Middle frontal gyrus (tissue), 1 donor: ENCODE measurements at regions not wholly inside any gene's neighbourhood (a gene's known extent, or its start where the extent isn't known, plus 50 kb on each side); places are given as distances from the start of the nearest gene placed in this dataset.
"Not testable (repeated sequence)": the region's sequence is repeated elsewhere in the genome, so short reads cannot be mapped to it uniquely, and the experiment has no call there.

Experiments
- DNase-seq: peaks from one replicate; pipeline ENCODE4 v3.0.0-alpha.2; 2015; ENCODE audit warnings: low spot score; ENCODE audit errors: extremely low spot score

DNA sequence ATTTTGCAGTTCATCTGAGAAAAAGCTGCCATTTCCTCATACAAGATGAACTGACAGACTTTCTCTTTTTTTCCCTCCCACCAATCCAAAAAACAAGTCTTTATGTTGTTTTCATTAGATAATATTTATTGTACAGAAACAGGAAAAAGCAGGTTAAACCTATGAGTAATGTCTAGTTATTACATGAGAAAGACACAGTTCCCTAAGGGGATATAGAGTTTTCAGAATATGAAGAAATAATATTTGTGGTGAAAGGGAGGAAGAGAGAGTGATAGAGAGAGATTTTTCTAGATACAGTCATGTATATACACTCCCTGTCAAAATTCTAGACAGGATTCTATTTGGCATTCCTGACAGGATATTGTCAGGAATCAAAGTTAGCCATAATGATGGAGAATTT, 392.4 kb downstream of the BMP2 start:
- no peak for DNase-seq

DNA sequence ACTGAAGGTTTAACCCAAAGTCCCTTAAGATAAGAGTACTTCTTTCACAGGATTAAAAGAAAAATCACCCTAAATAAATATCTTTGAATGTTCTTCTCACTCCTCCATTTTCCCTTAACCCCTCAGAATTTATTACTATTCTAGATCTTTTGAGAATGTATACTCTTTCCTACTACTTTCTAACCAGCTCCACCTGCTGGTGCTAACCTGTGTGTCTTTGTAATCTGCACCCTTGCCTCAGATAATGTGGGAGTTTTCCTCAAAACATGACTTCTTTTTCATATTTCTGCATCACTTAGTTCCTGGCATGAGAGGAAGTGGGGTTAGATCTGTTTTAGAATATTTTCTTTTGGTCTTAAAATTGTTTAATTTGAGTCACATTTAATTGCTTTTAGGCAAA, 394.2 kb downstream of the BMP2 start:
- DNase-seq = no peak

DNA sequence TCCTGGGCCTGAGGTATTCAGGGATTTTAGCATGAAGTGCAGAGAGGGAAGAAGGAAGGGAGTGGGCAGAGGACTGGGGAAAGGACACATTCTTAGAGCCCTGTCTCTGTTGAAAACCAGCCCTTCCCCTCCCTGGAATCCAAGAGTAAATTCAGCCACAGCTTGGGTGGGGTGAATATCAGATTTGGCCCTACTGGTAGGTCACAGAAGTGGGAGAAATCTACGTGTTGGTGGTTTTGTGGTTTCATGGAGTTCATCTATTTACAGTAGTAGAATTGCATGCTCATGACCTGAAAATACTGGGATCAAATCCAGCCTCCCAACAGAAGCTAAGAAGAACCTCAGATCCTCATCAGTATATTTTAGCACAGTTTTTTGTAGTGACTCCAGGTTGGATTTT, 404.4 kb downstream of the BMP2 start:
- no peak for DNase-seq

DNA sequence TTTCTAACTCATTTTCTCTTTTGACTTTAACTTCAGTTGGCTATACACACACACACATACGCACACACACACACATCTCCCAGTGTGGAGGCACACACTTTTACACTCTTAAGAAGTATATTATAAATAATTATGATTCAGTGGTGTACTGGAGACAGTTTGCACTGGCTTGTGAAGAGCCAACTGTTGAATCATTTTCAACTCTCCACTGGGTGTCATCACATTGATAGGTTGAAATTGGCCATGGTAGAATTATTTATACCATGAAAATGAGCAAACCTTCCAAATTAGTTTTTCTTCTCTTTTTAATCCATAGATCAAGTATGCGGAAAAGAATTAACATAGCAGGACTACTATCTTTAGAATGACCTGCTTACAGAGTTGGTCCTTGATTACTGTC, 407.1 kb downstream of the BMP2 start:
- DNase-seq = no peak

DNA sequence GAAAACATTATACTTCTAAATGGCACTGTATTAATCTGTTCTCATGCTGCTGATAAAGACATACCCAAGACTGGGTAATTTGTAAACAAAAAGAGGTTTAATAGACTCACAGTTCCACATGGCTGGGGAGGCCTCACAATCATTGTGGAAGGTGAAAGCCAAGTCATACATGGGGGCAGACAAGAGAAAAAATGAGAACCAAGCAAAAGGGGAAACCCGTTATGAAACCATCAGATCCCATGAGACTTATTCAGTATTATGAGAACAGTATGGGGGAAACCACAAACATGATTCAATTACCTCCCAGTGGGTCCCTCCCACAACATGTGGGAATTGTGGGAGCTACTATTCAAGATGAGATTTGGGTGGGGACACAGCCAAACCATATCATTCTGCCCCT, 408.3 kb downstream of the BMP2 start:
- DNase-seq = not testable (repeated sequence)

DNA sequence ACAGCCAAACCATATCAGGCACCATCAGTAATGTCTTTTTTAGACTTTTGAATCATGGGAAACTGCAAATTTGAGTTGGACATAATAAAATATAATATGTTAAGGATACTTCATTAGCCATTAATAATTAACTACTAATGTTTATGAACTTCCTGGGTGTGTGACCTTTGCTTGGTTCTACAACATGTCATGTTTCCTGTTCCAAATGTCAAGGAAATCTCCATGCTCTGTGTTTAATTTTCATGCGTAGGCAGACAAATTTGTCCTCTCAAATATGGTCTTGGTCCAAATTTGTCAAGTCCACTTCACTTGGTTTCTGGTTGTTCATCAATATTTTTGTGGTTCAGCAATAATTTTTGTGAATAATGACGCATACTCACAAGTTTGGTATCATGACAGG, 410.5 kb downstream of the BMP2 start:
- DNase-seq = no peak

DNA sequence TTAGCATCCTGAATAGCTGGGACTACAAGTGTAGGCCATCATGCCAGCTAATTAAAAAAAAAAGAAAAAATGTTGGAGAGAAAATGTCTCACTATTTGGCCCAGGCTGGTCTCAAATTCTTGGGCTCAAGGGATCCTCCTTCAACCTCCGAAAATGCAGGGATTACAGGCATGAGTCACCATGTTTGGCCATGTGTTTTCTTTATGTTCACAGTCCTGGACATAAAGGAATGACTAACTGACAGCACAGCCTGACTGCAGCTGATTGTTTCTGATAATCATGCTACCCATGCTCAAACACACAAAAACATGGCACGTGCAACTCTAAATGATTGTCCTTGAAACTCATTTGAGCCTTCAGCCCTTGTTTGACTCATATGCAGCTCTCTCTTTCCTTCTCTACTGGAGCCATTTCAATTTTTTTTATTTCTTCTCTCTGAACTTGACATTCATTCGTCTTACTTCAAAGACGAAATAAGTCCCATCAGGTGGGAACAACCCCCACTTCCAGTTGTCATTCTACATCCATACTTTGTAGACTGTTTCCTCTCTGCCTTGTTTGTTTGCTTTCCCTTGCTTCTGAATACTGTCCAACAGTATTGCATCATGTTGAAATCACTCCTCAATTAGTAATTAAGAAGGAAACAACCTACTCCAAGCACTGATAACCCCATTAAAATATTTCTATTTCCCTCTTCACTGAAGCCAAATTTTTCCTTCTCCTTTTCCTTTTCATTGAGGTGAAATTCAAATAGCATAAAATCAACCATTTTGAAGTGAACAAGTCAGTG, 413.0 kb downstream of the BMP2 start:
- no peak for DNase-seq

DNA sequence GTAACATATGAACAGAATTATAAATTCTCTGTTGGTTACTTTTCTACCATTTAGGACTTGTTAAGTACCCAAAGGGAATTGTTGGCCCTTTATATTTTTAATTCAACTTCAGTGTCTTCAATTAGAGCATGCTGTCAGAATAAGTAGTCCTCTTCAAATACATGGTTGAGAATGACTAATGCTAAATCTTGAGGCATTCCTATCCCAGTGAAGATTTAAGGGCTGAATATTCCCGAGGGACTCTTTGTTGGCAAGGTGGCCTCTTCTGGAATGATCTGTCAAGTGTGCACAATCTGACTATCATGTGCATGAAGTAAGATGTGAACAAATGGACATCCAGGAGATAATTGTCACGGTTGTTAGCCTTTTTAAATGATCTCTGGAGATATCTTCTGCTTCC, 421.7 kb downstream of the BMP2 start:
- no peak for DNase-seq

DNA sequence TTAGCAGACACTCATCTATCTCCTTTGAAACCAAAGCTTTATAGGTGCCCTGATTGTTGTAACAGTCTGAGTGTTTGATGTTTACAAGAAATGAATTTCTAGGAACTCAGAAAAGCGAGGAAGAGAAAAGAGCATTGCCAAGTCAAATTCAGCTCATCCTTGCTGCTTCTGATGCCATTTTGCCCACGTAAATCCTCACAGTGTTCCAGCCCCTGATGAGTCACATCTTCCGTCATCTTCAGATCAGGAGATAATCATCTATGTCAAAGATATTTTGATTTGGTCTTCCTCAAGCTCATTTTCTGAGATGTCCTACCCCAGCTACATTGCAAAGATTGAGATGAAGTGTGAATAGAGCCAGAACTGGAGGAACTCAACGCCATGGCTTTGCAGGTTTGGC, 426.2 kb downstream of the BMP2 start:
- no peak for DNase-seq

DNA sequence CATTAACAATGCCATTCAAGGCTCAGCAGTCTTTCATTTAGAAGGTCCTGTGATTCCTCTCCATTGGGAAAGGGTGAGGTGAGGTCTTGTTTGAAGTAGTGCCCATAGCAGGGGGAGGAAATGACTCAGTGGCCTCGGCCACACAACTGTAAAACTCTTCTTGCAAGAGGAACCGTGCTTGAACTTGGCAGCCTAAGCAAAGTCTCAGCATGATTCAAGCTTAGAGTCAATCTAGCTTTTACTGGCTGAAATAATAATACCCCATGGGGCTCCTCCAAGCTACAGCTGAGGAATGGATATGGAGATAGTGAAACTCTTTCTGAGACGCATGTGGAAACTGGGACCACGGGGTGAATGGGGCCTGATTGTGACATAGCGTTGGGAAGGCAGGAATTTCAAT, 428.2 kb downstream of the BMP2 start:
- DNase-seq = no peak

DNA sequence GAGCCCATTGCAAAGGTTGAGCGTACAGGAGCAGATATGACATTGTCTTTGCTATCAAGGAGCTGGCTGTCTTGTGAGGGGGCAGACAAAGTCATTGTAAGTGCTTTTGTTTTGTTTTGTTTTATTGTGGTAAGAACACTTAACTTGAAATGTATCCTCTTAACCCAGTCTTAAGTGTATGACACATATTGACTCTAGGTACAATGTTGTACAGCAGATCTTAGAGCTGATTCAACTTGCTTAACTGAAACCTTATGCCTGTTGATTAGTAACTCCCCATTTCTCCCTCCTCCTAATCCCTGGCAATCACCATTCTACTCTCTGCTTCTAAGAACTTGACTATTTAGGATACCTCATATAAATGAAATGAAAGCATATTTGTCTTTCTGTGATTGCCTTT, 429.0 kb downstream of the BMP2 start:
- DNase-seq = no peak

DNA sequence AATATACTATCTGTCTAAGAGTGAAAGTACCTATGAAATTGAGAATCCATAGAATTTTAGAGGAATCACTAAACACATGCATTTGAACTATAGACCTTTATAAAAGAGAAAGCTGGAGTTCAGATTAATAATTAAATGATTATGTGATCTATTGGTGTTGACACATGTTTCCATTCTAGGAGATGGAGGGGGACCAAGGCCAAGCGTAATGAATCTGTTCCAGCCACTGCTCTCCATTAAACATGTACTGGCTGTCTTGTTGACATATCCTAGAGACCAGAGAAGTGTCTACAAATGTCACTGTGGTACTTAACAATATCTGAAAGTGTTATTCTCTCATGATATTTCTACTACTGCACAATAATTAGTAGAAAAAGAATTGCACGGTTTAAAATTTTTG, 432.4 kb downstream of the BMP2 start:
- no peak for DNase-seq

DNA sequence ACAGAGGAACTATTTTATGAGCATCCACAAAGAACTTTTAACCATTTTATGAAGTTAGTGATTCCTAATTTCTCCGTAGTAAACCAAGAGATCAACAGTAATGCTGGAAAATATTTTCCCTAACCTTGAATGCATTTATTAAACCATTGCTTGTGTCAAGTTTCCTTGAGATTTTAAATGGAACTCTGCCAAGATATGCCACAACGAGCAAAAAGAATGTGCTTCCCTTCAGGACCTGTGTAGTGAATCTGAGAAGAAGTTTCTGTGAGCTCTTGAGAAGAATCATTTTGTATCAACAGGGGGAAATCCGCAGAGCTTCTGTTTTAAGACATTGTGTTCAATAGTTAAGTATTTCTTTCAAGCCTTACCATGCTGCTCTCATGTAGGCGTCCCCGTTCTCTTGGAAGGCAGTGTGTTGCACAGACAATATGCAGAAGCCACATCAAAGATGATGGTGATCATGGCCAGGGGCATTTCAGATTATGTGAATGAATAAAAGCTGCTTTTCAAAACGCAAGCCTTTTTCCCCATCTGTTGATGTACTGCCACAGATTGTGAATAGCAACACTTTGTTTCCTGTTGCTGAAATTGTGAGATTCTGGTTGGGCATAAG, 439.8 kb downstream of the BMP2 start:
- no peak for DNase-seq

DNA sequence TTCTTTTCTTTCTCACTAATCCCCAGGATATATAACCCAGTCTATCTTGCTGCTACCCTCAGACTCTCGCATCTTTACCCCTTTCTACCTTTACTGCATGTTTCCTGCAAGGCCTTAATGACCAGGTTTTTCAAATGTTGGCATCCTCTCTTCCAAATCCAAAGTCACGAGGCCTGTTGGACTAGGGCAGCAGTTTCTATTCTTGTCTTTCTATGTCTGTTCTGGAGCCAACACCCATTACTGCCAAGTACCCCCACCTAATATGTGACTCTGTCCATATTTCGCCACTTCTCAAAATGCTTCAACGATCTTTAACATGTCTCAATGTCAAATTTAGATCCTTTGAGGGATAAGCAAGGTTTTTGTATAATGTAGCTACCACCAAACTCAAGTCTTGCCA, 443.4 kb downstream of the BMP2 start:
- no peak for DNase-seq

DNA sequence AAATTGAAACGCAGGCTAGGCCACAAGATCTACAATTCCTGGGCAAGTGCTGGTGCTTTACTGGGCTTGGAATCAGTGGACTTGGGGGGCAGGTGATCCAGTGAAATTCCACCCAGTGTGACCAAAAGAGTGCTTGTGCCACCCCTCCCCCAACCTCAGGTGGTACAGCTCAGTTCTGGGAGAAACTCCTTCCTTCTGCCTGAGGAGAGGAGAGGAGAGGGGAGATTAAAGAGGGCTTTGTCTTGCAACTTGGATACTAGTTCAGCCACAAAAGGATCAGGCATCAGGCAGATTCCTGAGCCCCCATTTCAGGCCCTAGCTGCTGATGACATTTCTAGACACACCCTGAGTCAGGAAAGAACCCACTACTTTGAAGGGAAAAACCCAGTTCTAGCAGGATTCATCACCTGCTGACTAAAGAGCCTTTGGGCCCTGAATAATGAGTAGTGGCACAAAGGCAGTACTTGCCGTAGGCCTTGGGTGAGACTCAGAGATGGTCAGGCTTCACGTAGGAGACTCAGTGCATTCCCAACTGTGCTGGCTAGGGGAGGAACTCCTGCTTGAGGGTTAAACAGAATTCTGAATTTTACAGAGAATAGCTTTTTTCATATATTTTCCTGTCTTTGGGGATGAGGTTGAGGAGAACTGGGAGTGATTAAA, 446.7 kb downstream of the BMP2 start:
- DNase-seq = no peak

DNA sequence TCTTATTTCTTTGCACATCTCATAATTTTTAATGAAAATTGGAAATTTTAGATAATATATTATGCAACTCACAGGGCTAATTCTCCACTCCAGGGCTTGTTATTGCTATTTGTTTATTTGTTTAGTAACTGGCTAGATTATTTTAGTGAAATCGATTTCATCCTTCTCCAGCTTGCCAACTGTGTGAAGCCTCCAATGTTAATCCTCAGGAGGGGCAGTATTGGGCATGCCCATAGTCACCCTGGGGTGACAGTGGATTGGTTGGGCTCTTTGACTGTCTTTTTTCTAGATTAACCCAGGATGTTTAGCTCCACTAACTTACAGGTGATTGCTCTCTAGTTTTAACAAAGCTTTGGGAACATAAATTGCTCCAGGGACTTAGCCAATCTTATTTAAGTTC, 450.1 kb downstream of the BMP2 start:
- no peak for DNase-seq

DNA sequence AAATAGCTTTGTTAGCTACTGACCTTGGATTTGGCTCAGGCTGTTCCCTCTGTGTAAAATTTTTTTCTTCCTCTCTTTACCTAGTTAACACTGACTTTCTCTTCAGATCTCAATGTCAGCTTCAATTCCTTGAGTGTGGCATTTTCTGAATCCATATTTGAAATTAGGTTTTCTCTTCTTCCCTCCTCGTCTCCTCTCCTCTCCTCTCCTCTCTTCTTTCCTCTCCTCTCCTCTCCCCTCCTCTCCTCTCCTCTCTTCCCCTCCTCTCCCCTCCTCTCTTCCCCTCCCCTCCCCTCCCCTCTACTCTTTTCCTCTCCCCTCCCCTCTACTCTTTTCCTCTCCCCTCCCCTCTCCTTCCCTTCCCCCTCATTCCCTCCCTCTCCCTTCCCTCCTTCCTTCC, 453.3 kb downstream of the BMP2 start:
- DNase-seq = no peak

DNA sequence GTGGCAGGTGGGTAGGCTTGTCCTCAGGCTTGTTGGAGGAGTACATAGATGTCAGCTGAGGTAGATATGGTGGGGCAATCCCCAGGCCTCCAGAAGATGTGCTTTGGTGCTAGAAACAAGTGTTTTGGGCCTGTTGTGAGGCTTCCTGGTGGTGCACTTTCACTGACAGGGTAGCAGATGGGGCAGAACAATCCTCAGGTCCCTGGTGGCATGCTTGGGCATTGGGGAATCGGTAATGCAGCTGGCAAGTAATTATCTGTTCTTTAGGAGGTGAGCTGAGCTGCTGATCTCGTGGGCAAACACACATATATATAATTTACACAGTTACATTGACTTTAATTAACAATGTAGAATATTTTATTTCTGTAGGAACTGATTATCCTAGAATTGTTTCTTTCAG, 458.7 kb downstream of the BMP2 start:
- no peak for DNase-seq

DNA sequence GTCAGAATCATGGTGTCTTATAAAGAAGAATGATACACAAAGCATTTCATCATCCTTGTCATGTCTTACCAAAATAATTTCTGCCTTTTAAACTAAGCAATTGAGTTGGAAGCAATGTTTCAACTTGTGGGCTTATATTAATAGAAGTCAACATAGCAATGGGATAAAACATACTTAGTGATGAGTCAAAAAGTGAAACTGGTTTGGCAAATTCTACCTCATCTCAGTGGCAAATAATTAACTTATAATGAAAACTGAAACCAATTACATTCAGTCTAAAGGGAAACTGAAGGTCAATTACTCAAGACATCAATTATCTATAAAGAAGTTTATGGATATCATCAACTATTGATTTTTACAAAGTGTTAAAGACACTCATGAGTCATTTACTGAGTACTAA, 463.8 kb downstream of the BMP2 start:
- DNase-seq = no peak

DNA sequence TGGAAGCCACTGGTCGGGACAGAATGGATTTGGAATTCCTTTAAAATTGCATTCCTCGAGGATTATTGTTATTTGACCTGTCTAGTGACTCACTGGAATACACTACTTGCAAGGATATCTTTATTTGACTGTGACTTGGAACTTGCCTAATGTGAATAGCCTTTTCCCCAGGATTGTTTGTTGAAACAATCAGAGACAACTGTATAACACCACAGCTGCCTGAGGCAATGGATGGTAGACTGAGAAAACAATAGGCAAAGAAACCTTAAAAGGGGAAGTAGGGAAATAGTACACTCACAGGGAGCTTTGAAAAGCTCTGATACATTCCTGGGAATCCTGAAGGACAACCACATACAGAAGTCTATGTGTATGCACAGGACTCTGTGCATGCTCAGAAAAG, 465.3 kb downstream of the BMP2 start:
- DNase-seq = no peak

DNA sequence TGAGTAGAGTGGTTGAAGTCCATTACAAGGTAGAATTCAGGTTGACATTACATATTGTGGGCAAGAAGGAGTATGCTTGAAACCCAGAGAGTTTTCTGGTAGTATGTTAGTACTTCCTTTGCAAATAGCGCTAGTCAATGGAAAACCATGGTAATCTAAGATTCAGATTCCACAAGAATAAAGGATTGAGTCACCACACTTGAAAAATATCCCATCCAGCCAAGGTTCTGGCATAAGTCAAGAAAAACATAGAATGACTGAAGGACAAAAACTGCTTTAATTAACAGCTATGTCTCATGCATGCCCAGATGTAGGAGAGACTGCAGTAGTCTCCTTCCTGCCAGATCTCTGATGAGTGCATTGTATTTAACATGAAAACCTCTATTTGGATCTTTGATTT, 469.8 kb downstream of the BMP2 start:
- DNase-seq = no peak

DNA sequence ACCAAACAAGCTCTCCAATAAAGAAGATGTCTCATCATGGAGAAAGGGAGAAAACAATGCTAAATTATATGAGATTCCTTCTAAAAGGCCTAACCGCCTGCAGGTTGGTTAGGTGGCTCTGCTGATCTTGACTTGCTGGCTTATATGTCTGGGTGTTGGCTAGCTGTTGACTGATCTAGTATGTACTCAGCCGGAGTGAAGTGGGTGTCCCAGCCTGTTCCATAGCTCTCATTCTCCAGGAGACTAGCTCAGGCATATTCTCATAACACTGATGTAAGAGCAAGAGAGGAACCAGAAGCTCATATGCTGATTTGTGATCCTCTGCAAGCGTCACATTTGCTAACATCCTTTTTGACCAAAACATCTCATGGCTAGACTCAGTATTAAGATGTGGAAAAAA, 473.0 kb downstream of the BMP2 start:
- DNase-seq = no peak
